Keratinocyte (primary cell): ENCODE measurements at regions not wholly inside any gene's neighbourhood (a gene's known extent, or its start where the extent isn't known, plus 50 kb on each side); places are given as distances from the start of the nearest gene placed in this dataset.

ENCODE experiments used
- EZH2 ChIP-seq: IDR thresholded peaks from one replicate; pipeline ENCODE4 v1.6.1; 2012; ENCODE audit warnings: inconsistent platforms, mild to moderate bottlenecking, low read length, moderate library complexity
- TF ChIP-seq, protein P1 (sequence below), 3 experiments: IDR thresholded peaks in 1 of 3; conservative IDR thresholded peaks in 1 of 3; optimal IDR thresholded peaks in 1 of 3; 2 replicates in 2 of 3; 3 replicates in 1 of 3; pipeline versions ENCODE3 to v1.5.1; 2011; ENCODE audit warnings: low read length in 3 of 3, mild to moderate bottlenecking in 3 of 3, moderate library complexity in 2 of 3, control low read depth in 1 of 3, inconsistent platforms in 1 of 3; ENCODE audit not compliant: insufficient read depth in 2 of 3; ENCODE audit errors: extremely low read depth in 1 of 3

DNA sequence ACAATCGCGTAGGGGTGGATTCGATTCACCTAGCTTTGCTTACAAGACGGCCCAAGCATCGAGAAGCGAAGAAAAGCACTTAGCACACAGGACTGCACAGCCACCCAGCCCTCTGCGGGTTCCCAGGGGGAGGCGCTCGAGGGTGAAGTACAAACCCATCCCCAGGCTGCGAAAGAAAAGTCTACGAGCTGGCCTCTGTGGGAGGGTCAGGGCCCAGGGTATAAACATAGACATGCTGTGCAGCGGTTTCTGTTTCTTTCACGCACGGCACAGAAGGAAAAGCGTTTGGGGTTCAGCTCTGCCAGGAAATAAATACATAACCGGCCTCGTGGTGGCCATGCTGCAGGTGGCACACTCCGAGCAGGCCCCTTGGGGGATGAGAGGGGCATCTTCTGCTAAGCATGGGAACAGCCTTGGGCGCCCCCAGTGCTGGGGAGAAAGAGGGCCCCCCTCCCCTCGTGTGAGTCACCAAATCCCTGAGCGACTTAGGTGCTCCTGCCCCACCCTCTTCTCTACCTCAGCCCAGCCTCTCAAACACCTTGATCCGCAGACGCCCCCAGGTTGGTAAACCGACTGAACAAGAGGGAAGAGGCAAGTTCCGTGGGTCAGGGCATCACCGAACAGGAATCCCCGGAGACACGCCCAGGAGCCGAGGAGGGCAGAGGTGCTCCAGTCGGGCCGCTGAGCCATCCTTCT, 91.6 kb upstream of the RIPOR2 start:
- TF ChIP-seq EZH2, result no peak
- TF ChIP-seq, protein P1, sequence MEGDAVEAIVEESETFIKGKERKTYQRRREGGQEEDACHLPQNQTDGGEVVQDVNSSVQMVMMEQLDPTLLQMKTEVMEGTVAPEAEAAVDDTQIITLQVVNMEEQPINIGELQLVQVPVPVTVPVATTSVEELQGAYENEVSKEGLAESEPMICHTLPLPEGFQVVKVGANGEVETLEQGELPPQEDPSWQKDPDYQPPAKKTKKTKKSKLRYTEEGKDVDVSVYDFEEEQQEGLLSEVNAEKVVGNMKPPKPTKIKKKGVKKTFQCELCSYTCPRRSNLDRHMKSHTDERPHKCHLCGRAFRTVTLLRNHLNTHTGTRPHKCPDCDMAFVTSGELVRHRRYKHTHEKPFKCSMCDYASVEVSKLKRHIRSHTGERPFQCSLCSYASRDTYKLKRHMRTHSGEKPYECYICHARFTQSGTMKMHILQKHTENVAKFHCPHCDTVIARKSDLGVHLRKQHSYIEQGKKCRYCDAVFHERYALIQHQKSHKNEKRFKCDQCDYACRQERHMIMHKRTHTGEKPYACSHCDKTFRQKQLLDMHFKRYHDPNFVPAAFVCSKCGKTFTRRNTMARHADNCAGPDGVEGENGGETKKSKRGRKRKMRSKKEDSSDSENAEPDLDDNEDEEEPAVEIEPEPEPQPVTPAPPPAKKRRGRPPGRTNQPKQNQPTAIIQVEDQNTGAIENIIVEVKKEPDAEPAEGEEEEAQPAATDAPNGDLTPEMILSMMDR (optimal IDR thresholded peaks at IDR 0.05 in 1 of 3, IDR thresholded peaks at IDR 0.05 in 1 of 3, conservative IDR thresholded peaks at IDR 0.05 in 1 of 3; ENCODE audit: extremely low read depth in 1 of 3, insufficient read depth in 2 of 3, low read length in 3 of 3), result no peak
